Neuronal stem cell (in vitro differentiated cells): ENCODE measurements at regions not wholly inside any gene's neighbourhood (a gene's known extent, or its start where the extent isn't known, plus 50 kb on each side); places are given as distances from the start of the nearest gene placed in this dataset.
A peak's percentile ranks its signal among the peaks of the same experiment; 100 is the strongest.

ENCODE experiments used
- DNase-seq: peaks from one replicate; pipeline ENCODE4 v3.0.0-alpha.2; 2013; ENCODE audit warnings: low spot score
- H2AFZ ChIP-seq: one replicate; pipeline ENCODE4 v1.6.1; 2013; ENCODE audit warnings: mild to moderate bottlenecking, low read length, inconsistent platforms
- H2AK5ac ChIP-seq: 2 replicates; pipeline ENCODE4 v1.6.1; 2013; ENCODE audit warnings: low read depth, mild to moderate bottlenecking, inconsistent platforms, low read length, moderate library complexity, mixed read lengths
- H2BK120ac ChIP-seq: 2 replicates; pipeline ENCODE4 v1.6.1; 2013; ENCODE audit warnings: low read depth, mild to moderate bottlenecking, inconsistent platforms, low read length, moderate library complexity, mixed read lengths
- H2BK12ac ChIP-seq: one replicate; pipeline ENCODE4 v1.6.1; 2013; ENCODE audit warnings: low read length, inconsistent platforms
- H2BK15ac ChIP-seq: 2 replicates; pipeline ENCODE4 v1.6.1; 2013; ENCODE audit warnings: mild to moderate bottlenecking, low read length, inconsistent platforms, mixed read lengths
- H2BK5ac ChIP-seq: one replicate; pipeline ENCODE4 v1.6.1; 2013; ENCODE audit warnings: inconsistent platforms, mild to moderate bottlenecking, low read length, moderate library complexity
- H3K14ac ChIP-seq: one replicate; pipeline ENCODE4 v1.6.1; 2013; ENCODE audit warnings: low read length, inconsistent platforms
- H3K18ac ChIP-seq: 2 replicates; pipeline ENCODE4 v1.6.1; 2013; ENCODE audit warnings: low read length, inconsistent platforms
- H3K23ac ChIP-seq: 2 replicates; pipeline ENCODE4 v1.6.1; 2013; ENCODE audit warnings: low read depth, mild to moderate bottlenecking, mixed read lengths, low read length, inconsistent platforms; ENCODE audit not compliant: poor library complexity
- H3K27ac ChIP-seq: replicated peaks from 3 replicates; pipeline ENCODE4 v1.5.1; 2013; ENCODE audit warnings: low read length, inconsistent platforms
- H3K27me3 ChIP-seq, 3 experiments: 2 replicates each; pipeline ENCODE4 v1.6.1; 2013; ENCODE audit warnings: low read length in 3 of 3, mild to moderate bottlenecking in 2 of 3, inconsistent platforms in 1 of 3, low read depth in 1 of 3, mixed read lengths in 1 of 3, moderate library complexity in 1 of 3; ENCODE audit not compliant: control insufficient read depth in 3 of 3, insufficient read depth in 3 of 3
- H3K36me3 ChIP-seq, 2 donors: replicated peaks in 1 of 2; 2 replicates each; pipeline ENCODE4 v1.6.1; 2013; ENCODE audit warnings: low read length in 2 of 2; ENCODE audit not compliant: control insufficient read depth in 2 of 2, insufficient read depth in 2 of 2
- H3K4ac ChIP-seq: 2 replicates; pipeline ENCODE4 v1.6.1; 2013; ENCODE audit warnings: inconsistent platforms, mild to moderate bottlenecking, low read length, moderate library complexity
- H3K4me1 ChIP-seq, 2 donors: 1 replicate in 1 of 2; 2 replicates in 1 of 2; pipeline ENCODE4 v1.6.1; 2013; ENCODE audit warnings: low read length in 2 of 2, low read depth in 1 of 2; ENCODE audit not compliant: control insufficient read depth in 2 of 2, insufficient read depth in 1 of 2
- H3K4me2 ChIP-seq: one replicate; pipeline ENCODE4 v1.6.1; 2013; ENCODE audit warnings: mild to moderate bottlenecking, low read length, inconsistent platforms; ENCODE audit not compliant: insufficient read depth, poor library complexity, severe bottlenecking
- H3K4me3 ChIP-seq, 2 donors: 2 replicates each; pipeline ENCODE4 v1.5.1; 2013; ENCODE audit warnings: low read length in 2 of 2, mild to moderate bottlenecking in 2 of 2, inconsistent platforms in 1 of 2, moderate library complexity in 1 of 2
- H3K79me1 ChIP-seq: one replicate; pipeline ENCODE4 v1.6.1; 2013; ENCODE audit warnings: low read depth, mild to moderate bottlenecking, inconsistent platforms, low read length, moderate library complexity
- H3K9ac ChIP-seq: one replicate; pipeline ENCODE4 v1.6.1; 2013; ENCODE audit warnings: mild to moderate bottlenecking, low read depth, low read length, inconsistent platforms; ENCODE audit not compliant: poor library complexity
- H3K9me3 ChIP-seq, 2 donors: replicated peaks in 1 of 2; 2 replicates each; pipeline versions ENCODE3 to v1.6.1; 2013; ENCODE audit warnings: low read length in 2 of 2, mild to moderate bottlenecking in 2 of 2, inconsistent platforms in 1 of 2, low read depth in 1 of 2, mixed read lengths in 1 of 2, moderate library complexity in 1 of 2; ENCODE audit not compliant: control insufficient read depth in 2 of 2, insufficient read depth in 1 of 2
- H4K8ac ChIP-seq: one replicate; pipeline ENCODE4 v1.6.1; 2013; ENCODE audit warnings: low read depth, mild to moderate bottlenecking, inconsistent platforms, low read length, moderate library complexity
- H4K91ac ChIP-seq: one replicate; pipeline ENCODE4 v1.6.1; 2013; ENCODE audit warnings: low read length, low read depth, mild to moderate bottlenecking, inconsistent platforms; ENCODE audit not compliant: poor library complexity
- WGBS, 2 donors: extraction: QIAGEN DNeasy Blood & Tissue Kit; methylation state at CpG; one replicate each; pipeline ENCODE4 v1.1.7; 2013; ENCODE audit warnings: missing lambda C conversion rate in 2 of 2, mixed read lengths in 1 of 2; ENCODE audit not compliant: insufficient read length in 2 of 2, insufficient replicate concordance in 1 of 2; ENCODE audit errors: extremely low coverage in 2 of 2; 5-methylcytosine and 5-hydroxymethylcytosine counted together

DNA sequence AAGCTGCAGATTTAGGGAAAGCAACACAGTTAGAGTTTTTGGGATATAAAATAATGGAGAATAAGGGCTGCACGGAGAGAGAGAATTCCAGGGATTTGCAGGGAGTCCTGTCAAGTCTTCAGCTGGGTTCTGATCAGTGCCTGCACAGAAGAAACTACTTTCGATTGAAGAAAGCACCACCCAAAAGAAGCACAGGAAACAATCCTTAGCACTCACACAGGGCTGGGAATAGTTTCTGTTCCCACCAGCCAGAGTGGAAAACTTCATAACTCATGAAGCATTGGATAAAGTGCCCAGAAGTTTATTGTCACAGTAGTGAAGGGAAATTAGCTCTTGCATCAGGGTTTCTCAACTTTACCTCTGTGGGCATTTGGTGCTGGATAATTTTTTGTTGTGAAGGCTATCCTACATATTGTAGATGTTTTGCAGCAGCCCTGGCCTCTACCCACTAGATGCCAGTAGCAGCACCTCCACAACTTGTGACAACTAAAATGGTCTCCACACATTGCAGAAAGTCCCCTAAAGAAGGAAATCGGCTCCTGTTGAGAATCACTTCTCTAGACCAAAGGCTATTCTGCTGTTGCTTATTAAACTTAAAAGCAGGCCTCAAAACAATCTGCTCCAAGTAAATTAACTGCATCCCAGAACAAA is 71.0 kb upstream of the FAM120A start:
- Histone ChIP-seq H3K79me1 (no peaks in the 10 kb centered on the region), H3K4ac (no peak overlapping the region), H3K4me3 (no peak overlapping the region), H3K27me3 (peaks cover 0 to 8% (median 0%) of the 10 kb centered on the region in 3 experiments), H3K27ac (no peak overlapping the region), H4K91ac (no peak overlapping the region), H3K14ac (no peak overlapping the region), H3K9me3 (no peaks in the 10 kb centered on the region), H2AFZ (peak overlapping the region; percentile 53), H2BK5ac (no peak overlapping the region), H3K36me3 (no peaks in the 10 kb centered on the region), H3K9ac (no peak overlapping the region), H3K4me2 (no peak overlapping the region), H3K23ac (no peak overlapping the region), H4K8ac (no peak overlapping the region), H3K18ac (no peak overlapping the region), H2AK5ac (no peak overlapping the region), H3K4me1 (no peaks in the 10 kb centered on the region), H2BK15ac (no peak overlapping the region), H2BK120ac (no peak overlapping the region), H2BK12ac (no peak overlapping the region)
- DNase-seq = no peak
- no CpG with 5 or more reads among the region's 3 CpGs for WGBS, 2 donors

GRCh38 chr9:93387791-93388190 is 63.7 kb upstream of the FAM120A start:
- WGBS, 2 donors = no CpG with 5 or more reads among the region's 7 CpGs
- Histone ChIP-seq H3K9ac (no peak overlapping the region), H3K4me1 (no peaks in the 10 kb centered on the region)

DNA sequence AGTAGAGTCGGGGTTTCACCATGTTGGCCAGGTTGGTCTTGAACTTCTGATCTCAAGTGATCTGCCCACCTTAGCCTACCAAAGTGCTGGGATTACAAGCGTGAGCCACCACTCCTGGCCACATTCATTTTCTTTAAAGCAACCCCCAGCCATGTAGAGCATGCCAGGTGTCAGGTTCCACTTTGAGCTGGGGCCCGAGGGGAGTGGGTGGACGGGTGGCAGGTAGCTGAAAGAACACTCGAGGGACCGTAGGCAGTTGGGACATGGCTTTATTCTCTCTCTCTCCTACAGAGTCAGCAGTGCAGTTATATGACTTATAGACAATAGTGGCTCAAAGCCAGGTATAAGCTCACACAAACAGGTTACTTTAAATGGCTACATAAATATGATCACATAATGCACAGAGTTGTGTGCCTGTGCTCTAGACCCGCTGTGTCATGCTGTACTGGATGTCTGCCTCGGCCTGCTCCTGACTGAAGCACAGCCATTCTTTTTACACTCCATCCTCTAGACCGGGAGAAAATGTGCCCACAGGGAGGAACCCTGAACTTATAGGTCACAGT is 60.5 kb upstream of the FAM120A start:
- no peak overlapping the region for H3K18ac ChIP-seq
- no peak overlapping the region for H3K27ac ChIP-seq
- H3K9me3 ChIP-seq = no peaks in the 10 kb centered on the region
- H2BK5ac ChIP-seq = no peak overlapping the region
- no peak overlapping the region for H4K8ac ChIP-seq
- H3K4me3 ChIP-seq = no peak overlapping the region
- no CpG with 5 or more reads among the region's 9 CpGs for WGBS, 2 donors
- peak overlapping the region; percentile 47 for H3K9ac ChIP-seq
- H3K36me3 ChIP-seq = no peaks in the 10 kb centered on the region
- H2BK15ac ChIP-seq = no peak overlapping the region
- H2BK12ac ChIP-seq = no peak overlapping the region
- no peak overlapping the region for H3K23ac ChIP-seq
- no peaks in the 10 kb centered on the region for H3K4me1 ChIP-seq
- no peak overlapping the region for H3K4ac ChIP-seq
- H4K91ac ChIP-seq = no peak overlapping the region
- no peak overlapping the region for H2BK120ac ChIP-seq
- H3K27me3 ChIP-seq = no peaks in the 10 kb centered on the region
- H2AFZ ChIP-seq = no peak overlapping the region
- H3K14ac ChIP-seq = no peak overlapping the region
- no peaks in the 10 kb centered on the region for H3K79me1 ChIP-seq
- no peak overlapping the region for H3K4me2 ChIP-seq
- DNase-seq = no peak
- H2AK5ac ChIP-seq = no peak overlapping the region

More at GRCh38 chr9:93387791-93388190, 63.7 kb upstream of the FAM120A start:
- Histone ChIP-seq H3K14ac (no peak overlapping the region), H2BK15ac (no peak overlapping the region), H2AK5ac (no peak overlapping the region), H2BK12ac (no peak overlapping the region), H2BK5ac (no peak overlapping the region), H3K23ac (no peak overlapping the region), H3K4me2 (no peak overlapping the region), H3K27me3 (no peaks in the 10 kb centered on the region), H4K91ac (no peak overlapping the region), H3K36me3 (no peaks in the 10 kb centered on the region), H4K8ac (no peak overlapping the region), H3K9me3 (no peaks in the 10 kb centered on the region), H2BK120ac (no peak overlapping the region), H3K79me1 (no peaks in the 10 kb centered on the region), H3K4ac (no peak overlapping the region), H3K18ac (no peak overlapping the region), H3K4me3 (no peak overlapping the region), H2AFZ (no peak overlapping the region), H3K27ac (no peak overlapping the region)
- DNase-seq = no peak

- Histone ChIP-seq H3K36me3 (no peaks in the 10 kb centered on the region), H3K4ac (no peak overlapping the region), H2BK120ac (no peak overlapping the region), H3K18ac (no peak overlapping the region), H4K8ac (no peak overlapping the region), H4K91ac (no peak overlapping the region), H3K9ac (no peak overlapping the region), H3K4me2 (no peak overlapping the region), H3K4me3 (peak overlapping the region in 1 of 2 donors; percentile 22), H2AFZ (no peak overlapping the region), H3K9me3 (no peaks in the 10 kb centered on the region), H2BK5ac (no peak overlapping the region), H3K79me1 (no peaks in the 10 kb centered on the region), H3K27ac (no peak overlapping the region), H3K23ac (no peak overlapping the region), H3K4me1 (no peaks in the 10 kb centered on the region), H2AK5ac (no peak overlapping the region), H3K14ac (no peak overlapping the region), H2BK15ac (no peak overlapping the region), H3K27me3 (no peaks in the 10 kb centered on the region), H2BK12ac (no peak overlapping the region)
- WGBS, 2 donors = no CpG with 5 or more reads among the region's 6 CpGs
- DNase-seq = no peak
Measured at GRCh38 chr9:93391898-93392297, 59.6 kb upstream of the FAM120A start.
